ENCODE measurements at regions not wholly inside any gene's neighbourhood (a gene's known extent, or its start where the extent isn't known, plus 50 kb on each side); places are given as distances from the start of the nearest gene placed in this dataset.

- TF ChIP-seq CTCF (IDR thresholded peaks at IDR 0.05; ENCODE audit: insufficient read depth, low read length, poor library complexity, severe bottlenecking) = no peak
- TF ChIP-seq EZH2phosphoT487 (conservative IDR thresholded peaks at IDR 0.05; ENCODE audit: low read length) = no peak
Measured at GRCh38 chr20:50272030-50272723, 81.5 kb downstream of the CEBPB start.

All from SU-DHL-6 (cell line).